ENCODE measurements at regions not wholly inside any gene's neighbourhood (a gene's known extent, or its start where the extent isn't known, plus 50 kb on each side); places are given as distances from the start of the nearest gene placed in this dataset.

DNA sequence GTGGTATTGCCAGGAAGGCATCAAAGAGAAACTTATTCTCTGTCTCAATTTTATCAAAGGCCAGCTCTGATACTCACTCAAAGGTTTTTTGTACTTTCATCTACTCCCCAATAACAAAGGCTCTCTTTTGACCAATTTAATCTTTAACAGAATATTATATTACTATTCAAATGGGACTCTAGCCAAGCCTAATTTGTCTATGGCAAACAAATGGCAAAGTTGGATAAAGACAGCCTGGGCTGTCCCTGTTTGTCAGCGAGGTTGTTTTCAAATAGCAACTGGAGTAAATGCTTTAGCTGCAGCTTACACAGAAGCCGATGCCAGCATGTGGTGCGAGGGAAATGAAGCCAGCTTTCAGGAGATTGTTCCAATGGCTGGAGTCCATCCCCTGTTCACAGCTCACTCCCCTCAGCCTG, 80.1 kb upstream of the CTNNA2 start:
- TF ChIP-seq POLR2AphosphoS5 (IDR thresholded peaks at IDR 0.05), result no peak
- no peak for TF ChIP-seq POLR2A (IDR thresholded peaks at IDR 0.05)
